Raji (cell line): ENCODE measurements at regions not wholly inside any gene's neighbourhood (a gene's known extent, or its start where the extent isn't known, plus 50 kb on each side); places are given as distances from the start of the nearest gene placed in this dataset.

Source experiments
- POLR2A ChIP-seq: IDR thresholded peaks from 2 replicates; pipeline ENCODE4 v1.6.1; 2011; ENCODE audit warnings: low read depth, low read length, control low read depth; ENCODE audit not compliant: insufficient read depth

- no peak for TF ChIP-seq POLR2A
Observed at GRCh38 chrX:40307871-40308270, 210.1 kb upstream of the BCOR start.

GRCh38 chrX:40304115-40304514, 206.4 kb upstream of the BCOR start:
- TF ChIP-seq POLR2A = no peak

- TF ChIP-seq POLR2A = no peak
Observed at GRCh38 chrX:40303256-40304077, 205.7 kb upstream of the BCOR start.

- TF ChIP-seq POLR2A = no peak
Observed at GRCh38 chrX:40300286-40300890, 202.6 kb upstream of the BCOR start.

- no peak for TF ChIP-seq POLR2A
Observed at GRCh38 chrX:40299641-40300046, 201.9 kb upstream of the BCOR start.

GRCh38 chrX:40298572-40299479, 201.1 kb upstream of the BCOR start:
- no peak for TF ChIP-seq POLR2A

GRCh38 chrX:40298069-40298468, 200.3 kb upstream of the BCOR start:
- TF ChIP-seq POLR2A = no peak

- TF ChIP-seq POLR2A = no peak
Observed at GRCh38 chrX:40291553-40291952, 193.8 kb upstream of the BCOR start.

- TF ChIP-seq POLR2A = no peak
Observed at GRCh38 chrX:40290517-40290916, 192.8 kb upstream of the BCOR start.

GRCh38 chrX:40285876-40286275, 188.1 kb upstream of the BCOR start:
- no peak for TF ChIP-seq POLR2A

- no peak for TF ChIP-seq POLR2A
Observed at GRCh38 chrX:40284852-40285251, 187.1 kb upstream of the BCOR start.

- no peak for TF ChIP-seq POLR2A
Observed at GRCh38 chrX:40283981-40284380, 186.2 kb upstream of the BCOR start.

GRCh38 chrX:40282946-40283660, 185.3 kb upstream of the BCOR start:
- TF ChIP-seq POLR2A = no peak

- no peak for TF ChIP-seq POLR2A
Observed at GRCh38 chrX:40282348-40282747, 184.6 kb upstream of the BCOR start.

- TF ChIP-seq POLR2A = no peak
Observed at GRCh38 chrX:40281336-40282005, 183.7 kb upstream of the BCOR start.

GRCh38 chrX:40279762-40280161, 182.0 kb upstream of the BCOR start:
- TF ChIP-seq POLR2A = no peak
